Body of pancreas (tissue), 4 donors: ENCODE measurements at regions not wholly inside any gene's neighbourhood (a gene's known extent, or its start where the extent isn't known, plus 50 kb on each side); places are given as distances from the start of the nearest gene placed in this dataset.

Experiments used
- POLR2A ChIP-seq, 3 donors: fragments of 450-650 bp; IDR thresholded peaks; one replicate each; pipeline ENCODE4 v1.6.1; 2016; ENCODE audit warnings: antibody characterized with exemption in 3 of 3, mild to moderate bottlenecking in 2 of 3
- TF ChIP-seq, protein P1 (sequence below), 7 experiments: fragments of 450-650 bp in 4 of 7; fragments of 200-600 bp in 3 of 7; sonication (generic) in 3 of 7; IDR thresholded peaks; one replicate each; pipeline ENCODE4 v1.5.1; 2016 to 2019; ENCODE audit warnings: antibody characterized with exemption in 7 of 7

DNA sequence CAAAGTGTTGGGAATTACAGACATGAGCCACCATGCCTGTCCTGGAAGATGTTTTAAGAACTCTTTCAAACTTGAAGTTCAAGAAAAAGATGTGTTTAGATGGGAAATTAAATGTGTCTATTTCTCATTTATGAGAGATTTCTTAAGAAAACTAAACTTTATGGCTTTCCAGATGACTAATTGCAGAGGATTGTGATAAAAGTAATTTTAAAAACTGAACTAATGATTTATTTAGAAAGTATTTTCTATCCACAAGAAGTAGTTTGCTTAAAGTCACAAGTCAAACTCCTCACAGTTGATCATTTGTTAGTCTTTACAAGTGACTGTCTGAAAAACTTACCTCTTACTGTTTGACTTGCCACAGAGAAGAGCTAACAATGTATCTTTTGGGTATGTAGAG lies 89.6 kb upstream of the SPRY2 start:
- TF ChIP-seq, protein P1, sequence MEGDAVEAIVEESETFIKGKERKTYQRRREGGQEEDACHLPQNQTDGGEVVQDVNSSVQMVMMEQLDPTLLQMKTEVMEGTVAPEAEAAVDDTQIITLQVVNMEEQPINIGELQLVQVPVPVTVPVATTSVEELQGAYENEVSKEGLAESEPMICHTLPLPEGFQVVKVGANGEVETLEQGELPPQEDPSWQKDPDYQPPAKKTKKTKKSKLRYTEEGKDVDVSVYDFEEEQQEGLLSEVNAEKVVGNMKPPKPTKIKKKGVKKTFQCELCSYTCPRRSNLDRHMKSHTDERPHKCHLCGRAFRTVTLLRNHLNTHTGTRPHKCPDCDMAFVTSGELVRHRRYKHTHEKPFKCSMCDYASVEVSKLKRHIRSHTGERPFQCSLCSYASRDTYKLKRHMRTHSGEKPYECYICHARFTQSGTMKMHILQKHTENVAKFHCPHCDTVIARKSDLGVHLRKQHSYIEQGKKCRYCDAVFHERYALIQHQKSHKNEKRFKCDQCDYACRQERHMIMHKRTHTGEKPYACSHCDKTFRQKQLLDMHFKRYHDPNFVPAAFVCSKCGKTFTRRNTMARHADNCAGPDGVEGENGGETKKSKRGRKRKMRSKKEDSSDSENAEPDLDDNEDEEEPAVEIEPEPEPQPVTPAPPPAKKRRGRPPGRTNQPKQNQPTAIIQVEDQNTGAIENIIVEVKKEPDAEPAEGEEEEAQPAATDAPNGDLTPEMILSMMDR (IDR thresholded peaks at IDR 0.05) = no peak
- no peak for TF ChIP-seq POLR2A (IDR thresholded peaks at IDR 0.05)
